Left forelimb (tissue), 1 donor: ENCODE measurements at regions not wholly inside any gene's neighbourhood (a gene's known extent, or its start where the extent isn't known, plus 50 kb on each side); places are given as distances from the start of the nearest gene placed in this dataset.
"Not testable (repeated sequence)": the region's sequence is repeated elsewhere in the genome, so short reads cannot be mapped to it uniquely, and the experiment has no call there.

Source experiments
- DNase-seq: peaks from one replicate; pipeline ENCODE4 v3.0.0-alpha.2; 2018; ENCODE audit warnings: low spot score

DNA sequence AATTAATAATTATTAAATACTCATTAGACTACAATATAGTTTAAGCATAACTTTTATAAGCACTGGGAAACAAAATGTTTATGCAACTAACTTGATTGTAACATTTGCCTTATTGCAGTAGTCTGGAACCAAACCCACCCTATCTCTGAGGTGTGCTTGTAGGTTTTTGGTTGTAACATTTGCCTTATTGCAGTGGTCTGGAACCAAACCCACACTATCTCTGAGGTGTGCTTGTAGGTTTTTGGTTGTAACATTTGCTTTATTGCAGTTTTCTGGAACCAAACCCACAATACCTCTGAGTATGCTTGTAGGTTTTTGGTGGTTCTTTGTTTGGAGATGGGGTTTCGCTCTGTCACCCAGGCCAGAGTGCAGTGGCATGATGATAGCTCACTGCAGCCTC is 1376.4 kb upstream of the DEFB115 start:
- DNase-seq = not testable (repeated sequence)

DNA sequence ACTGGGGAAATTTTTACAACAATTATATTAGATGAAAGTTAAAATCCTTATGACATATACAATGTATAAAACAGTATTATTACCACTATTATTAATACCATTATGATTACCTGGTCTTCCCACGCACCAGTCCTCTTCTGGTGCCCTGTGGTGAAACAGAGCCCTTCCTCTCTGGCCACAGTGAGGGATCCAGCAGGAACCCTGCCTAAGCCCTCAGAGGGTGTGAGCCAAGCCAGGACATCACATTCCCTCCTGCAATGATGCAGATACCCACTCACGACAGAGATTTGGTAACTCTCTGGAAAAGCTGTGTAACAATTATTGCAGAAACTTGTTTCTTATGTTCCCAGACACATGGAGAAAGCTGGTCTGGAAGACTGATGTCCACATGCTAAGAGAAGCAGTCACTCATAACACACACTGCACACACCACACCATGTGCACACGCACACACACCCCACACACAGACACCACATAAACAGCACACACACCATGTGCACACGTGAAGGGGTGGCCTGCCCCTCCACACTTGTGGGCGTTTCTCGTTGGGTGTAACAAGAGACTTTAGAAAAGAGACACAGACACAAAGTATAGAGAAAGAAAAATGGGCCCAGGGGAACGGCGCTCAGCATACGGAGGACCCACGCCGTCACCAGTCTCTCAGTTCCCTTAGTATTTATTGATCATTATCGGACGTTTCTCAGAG is 1373.8 kb upstream of the DEFB115 start:
- not testable (repeated sequence) for DNase-seq

GRCh38 chr20:29884322-29884721 is 1373.1 kb upstream of the DEFB115 start:
- not testable (repeated sequence) for DNase-seq

- DNase-seq = not testable (repeated sequence)
These were observed 1371.9 kb upstream of the DEFB115 start for GRCh38 chr20:29885282-29886185.

GRCh38 chr20:29891555-29891954 is 1365.9 kb upstream of the DEFB115 start:
- not testable (repeated sequence) for DNase-seq
